HG02623 (cell line): ENCODE measurements at regions not wholly inside any gene's neighbourhood (a gene's known extent, or its start where the extent isn't known, plus 50 kb on each side); places are given as distances from the start of the nearest gene placed in this dataset.
"Not testable (repeated sequence)": the region's sequence is repeated elsewhere in the genome, so short reads cannot be mapped to it uniquely, and the experiment has no call there.

Source experiments
- ATAC-seq: cut with Tn5 transposase; IDR thresholded peaks from one replicate; pipeline ENCODE4 v1.9.1; 2021; ENCODE audit warnings: moderate library complexity; ENCODE audit not compliant: unreplicated experiment

GRCh38 chr11:109964487-109964886 is 128.7 kb upstream of the ZC3H12C start:
- no peak for ATAC-seq

- ATAC-seq: not testable (repeated sequence)
These were observed 127.7 kb upstream of the ZC3H12C start for GRCh38 chr11:109965445-109965844.

- not testable (repeated sequence) for ATAC-seq
These were observed 127.3 kb upstream of the ZC3H12C start for GRCh38 chr11:109965926-109966325.

- ATAC-seq: not testable (repeated sequence)
These were observed 126.1 kb upstream of the ZC3H12C start for GRCh38 chr11:109967136-109967535.

- no peak for ATAC-seq
These were observed 124.9 kb upstream of the ZC3H12C start for GRCh38 chr11:109968299-109968698.

GRCh38 chr11:109968781-109969180 is 124.4 kb upstream of the ZC3H12C start:
- no peak for ATAC-seq

- ATAC-seq: peak; percentile 60
These were observed 122.5 kb upstream of the ZC3H12C start for GRCh38 chr11:109970516-109971183.

- no peak for ATAC-seq
These were observed 122.0 kb upstream of the ZC3H12C start for GRCh38 chr11:109971184-109971523.

- ATAC-seq: peak; percentile 69
These were observed 120.9 kb upstream of the ZC3H12C start for GRCh38 chr11:109972181-109972715.

- ATAC-seq: no peak
These were observed 120.3 kb upstream of the ZC3H12C start for GRCh38 chr11:109972939-109973338.

- ATAC-seq: no peak
These were observed 119.7 kb upstream of the ZC3H12C start for GRCh38 chr11:109973486-109973885.

GRCh38 chr11:109974523-109974922 is 118.7 kb upstream of the ZC3H12C start:
- ATAC-seq: no peak

GRCh38 chr11:109978895-109979294 is 114.3 kb upstream of the ZC3H12C start:
- ATAC-seq: no peak

GRCh38 chr11:109981031-109981636 is 112.1 kb upstream of the ZC3H12C start:
- no peak for ATAC-seq

GRCh38 chr11:109983358-109983757 is 109.8 kb upstream of the ZC3H12C start:
- ATAC-seq: no peak

- peak; percentile 97 for ATAC-seq
These were observed 108.4 kb upstream of the ZC3H12C start for GRCh38 chr11:109984634-109985289.

- ATAC-seq: no peak
These were observed 106.7 kb upstream of the ZC3H12C start for GRCh38 chr11:109986488-109986887.

GRCh38 chr11:109991835-109992234 is 101.4 kb upstream of the ZC3H12C start:
- ATAC-seq: no peak

GRCh38 chr11:109993786-109994185 is 99.4 kb upstream of the ZC3H12C start:
- no peak for ATAC-seq

GRCh38 chr11:109994907-109995306 is 98.3 kb upstream of the ZC3H12C start:
- ATAC-seq: no peak

- ATAC-seq: no peak
These were observed 97.1 kb upstream of the ZC3H12C start for GRCh38 chr11:109996060-109996459.

GRCh38 chr11:109998921-109999320 is 94.3 kb upstream of the ZC3H12C start:
- no peak for ATAC-seq
